Right atrium auricular region (tissue), 2 donors: ENCODE measurements at regions not wholly inside any gene's neighbourhood (a gene's known extent, or its start where the extent isn't known, plus 50 kb on each side); places are given as distances from the start of the nearest gene placed in this dataset.

Source experiments
- DNase-seq: peaks from one replicate; pipeline ENCODE4 v3.0.0-alpha.2; 2019; ENCODE audit warnings: low spot score
- H3K27ac ChIP-seq, 2 donors: fragments of 200-600 bp; sonication (generic); 1 replicate in 1 of 2; 2 replicates in 1 of 2; pipeline ENCODE4 v1.5.1; 2016 to 2019
- H3K27me3 ChIP-seq, 2 donors: fragments of 200-600 bp; sonication (generic); one replicate each; pipeline versions ENCODE4 v1.5.1 to v1.6.0; 2017 to 2019
- H3K36me3 ChIP-seq: fragments of 200-600 bp; sonication (generic); one replicate; pipeline ENCODE4 v1.5.1; 2016
- H3K4me1 ChIP-seq, 2 donors: fragments of 200-600 bp; sonication (generic); one replicate each; pipeline versions ENCODE4 v1.5.1 to v1.6.0; 2017 to 2019
- H3K4me3 ChIP-seq, 2 donors: fragments of 200-600 bp; sonication (generic); 1 replicate in 1 of 2; 2 replicates in 1 of 2; pipeline ENCODE4 v1.5.1; 2017 to 2019; ENCODE audit warnings: mild to moderate bottlenecking in 1 of 2, moderate library complexity in 1 of 2
- H3K9me3 ChIP-seq, 2 donors: fragments of 200-600 bp; sonication (generic); one replicate each; pipeline ENCODE4 v1.5.1; 2019
- TF ChIP-seq, protein P1 (sequence below), 2 donors: fragments of 200-600 bp; sonication (generic); IDR thresholded peaks; one replicate each; pipeline ENCODE4 v1.5.1; 2019; ENCODE audit warnings: antibody characterized with exemption in 2 of 2

GRCh38 chr15:45941367-45941766 lies 306.5 kb downstream of the SQOR start:
- Histone ChIP-seq H3K4me3 (no peak overlapping the region), H3K27me3 (no peaks in the 10 kb centered on the region), H3K9me3 (no peaks in the 10 kb centered on the region), H3K27ac (no peak overlapping the region), H3K36me3 (no peaks in the 10 kb centered on the region), H3K4me1 (no peaks in the 10 kb centered on the region)
- TF ChIP-seq, protein P1, sequence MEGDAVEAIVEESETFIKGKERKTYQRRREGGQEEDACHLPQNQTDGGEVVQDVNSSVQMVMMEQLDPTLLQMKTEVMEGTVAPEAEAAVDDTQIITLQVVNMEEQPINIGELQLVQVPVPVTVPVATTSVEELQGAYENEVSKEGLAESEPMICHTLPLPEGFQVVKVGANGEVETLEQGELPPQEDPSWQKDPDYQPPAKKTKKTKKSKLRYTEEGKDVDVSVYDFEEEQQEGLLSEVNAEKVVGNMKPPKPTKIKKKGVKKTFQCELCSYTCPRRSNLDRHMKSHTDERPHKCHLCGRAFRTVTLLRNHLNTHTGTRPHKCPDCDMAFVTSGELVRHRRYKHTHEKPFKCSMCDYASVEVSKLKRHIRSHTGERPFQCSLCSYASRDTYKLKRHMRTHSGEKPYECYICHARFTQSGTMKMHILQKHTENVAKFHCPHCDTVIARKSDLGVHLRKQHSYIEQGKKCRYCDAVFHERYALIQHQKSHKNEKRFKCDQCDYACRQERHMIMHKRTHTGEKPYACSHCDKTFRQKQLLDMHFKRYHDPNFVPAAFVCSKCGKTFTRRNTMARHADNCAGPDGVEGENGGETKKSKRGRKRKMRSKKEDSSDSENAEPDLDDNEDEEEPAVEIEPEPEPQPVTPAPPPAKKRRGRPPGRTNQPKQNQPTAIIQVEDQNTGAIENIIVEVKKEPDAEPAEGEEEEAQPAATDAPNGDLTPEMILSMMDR (IDR thresholded peaks at IDR 0.05): no peak
- DNase-seq: no peak

DNA sequence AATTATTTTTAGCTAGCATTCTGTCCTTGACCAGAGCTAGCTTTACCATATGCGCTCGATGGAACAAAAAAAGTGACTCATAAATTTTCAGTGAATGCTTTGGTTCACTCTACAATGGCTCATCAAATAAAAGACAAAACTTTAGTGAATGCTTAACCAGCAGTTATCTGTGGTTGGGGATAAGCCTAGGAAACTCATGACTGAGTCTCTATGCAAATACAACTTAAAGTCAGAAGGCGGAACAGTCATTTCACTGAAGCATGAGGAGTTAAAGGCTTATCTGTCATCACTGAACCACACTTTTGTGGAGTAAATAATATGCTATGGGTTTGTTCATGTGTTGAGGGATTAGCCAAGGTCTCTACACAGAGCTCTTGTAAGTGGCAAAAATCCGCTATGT lies 308.4 kb downstream of the SQOR start:
- TF ChIP-seq, protein P1 (IDR thresholded peaks at IDR 0.05): no peak
- Histone ChIP-seq H3K4me1 (no peaks in the 10 kb centered on the region), H3K27me3 (no peaks in the 10 kb centered on the region), H3K4me3 (no peak overlapping the region), H3K9me3 (no peaks in the 10 kb centered on the region), H3K27ac (no peak overlapping the region), H3K36me3 (no peaks in the 10 kb centered on the region)
- DNase-seq: no peak

DNA sequence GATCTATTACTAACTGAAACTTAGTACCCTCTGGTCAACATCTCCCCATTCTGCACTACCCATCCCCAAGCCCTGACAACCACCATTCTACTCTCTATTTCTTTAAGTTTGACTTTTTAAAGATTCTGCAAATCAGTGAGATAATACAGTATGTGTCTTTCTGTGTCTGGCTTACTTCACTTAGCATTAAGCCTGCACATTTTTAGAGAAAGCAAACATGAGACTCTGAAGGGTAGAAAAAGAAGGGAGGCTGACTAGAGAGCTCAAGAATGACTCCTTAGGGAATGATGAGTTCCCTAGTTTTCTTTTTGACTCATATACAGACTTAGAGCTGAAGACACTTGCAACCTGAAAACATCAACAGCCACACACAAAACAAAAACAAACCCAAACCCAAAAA lies 311.3 kb downstream of the SQOR start:
- H3K27ac ChIP-seq: no peak overlapping the region
- no peaks in the 10 kb centered on the region for H3K9me3 ChIP-seq
- no peaks in the 10 kb centered on the region for H3K27me3 ChIP-seq
- no peak overlapping the region for H3K4me3 ChIP-seq
- no peaks in the 10 kb centered on the region for H3K4me1 ChIP-seq
- H3K36me3 ChIP-seq: no peaks in the 10 kb centered on the region
- TF ChIP-seq, protein P1 (IDR thresholded peaks at IDR 0.05): no peak
- DNase-seq: no peak

DNA sequence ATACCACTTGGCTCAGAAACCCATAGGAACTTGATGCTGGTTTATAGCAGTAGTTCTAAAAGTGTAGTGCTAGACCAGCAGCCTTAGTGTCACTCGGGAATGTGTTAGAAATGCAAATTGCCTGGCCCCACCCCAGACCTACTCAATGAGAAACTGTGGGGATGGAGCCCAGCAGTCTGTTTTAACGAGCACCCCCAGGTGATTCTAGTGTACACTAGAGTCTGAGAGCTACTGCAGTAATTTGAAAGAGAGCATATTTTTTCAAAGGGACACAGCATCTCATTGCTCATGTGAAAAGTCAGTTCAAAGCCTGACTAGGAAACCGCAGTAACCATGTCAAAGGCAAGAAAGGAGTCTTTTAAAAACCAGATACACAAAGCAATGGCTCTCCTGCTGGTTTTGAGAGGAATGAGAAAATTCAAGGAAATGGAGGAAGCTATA lies 313.4 kb downstream of the SQOR start:
- DNase-seq: no peak
- TF ChIP-seq, protein P1 (IDR thresholded peaks at IDR 0.05): no peak
- Histone ChIP-seq H3K36me3 (no peaks in the 10 kb centered on the region), H3K4me3 (no peak overlapping the region), H3K27ac (no peak overlapping the region), H3K27me3 (no peaks in the 10 kb centered on the region), H3K4me1 (no peaks in the 10 kb centered on the region), H3K9me3 (no peaks in the 10 kb centered on the region)

DNA sequence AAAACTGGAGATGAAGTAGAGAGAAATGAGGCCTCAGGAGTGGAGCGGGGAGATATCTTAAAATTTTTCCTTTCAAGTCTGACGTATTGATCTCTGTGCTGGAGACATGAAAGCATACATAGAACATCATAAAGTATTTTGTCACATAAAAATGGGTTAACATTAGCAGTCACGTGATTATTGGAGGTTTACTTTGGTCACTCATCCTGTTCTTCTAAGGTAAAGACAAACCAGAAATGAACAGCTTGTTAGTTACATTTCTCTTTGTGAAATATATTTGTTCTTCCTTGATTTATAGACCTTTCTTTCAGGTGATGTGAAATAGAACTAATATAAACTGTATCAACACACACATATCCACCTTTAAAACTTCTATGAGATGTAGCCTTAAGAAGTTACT lies 324.1 kb downstream of the SQOR start:
- peaks cover 0 to 8% of the 10 kb centered on the region in 2 donors for H3K9me3 ChIP-seq
- H3K27me3 ChIP-seq: no peaks in the 10 kb centered on the region
- no peaks in the 10 kb centered on the region for H3K4me1 ChIP-seq
- H3K4me3 ChIP-seq: no peak overlapping the region
- DNase-seq: no peak
- H3K36me3 ChIP-seq: no peaks in the 10 kb centered on the region
- no peak overlapping the region for H3K27ac ChIP-seq
- TF ChIP-seq, protein P1 (IDR thresholded peaks at IDR 0.05): no peak

DNA sequence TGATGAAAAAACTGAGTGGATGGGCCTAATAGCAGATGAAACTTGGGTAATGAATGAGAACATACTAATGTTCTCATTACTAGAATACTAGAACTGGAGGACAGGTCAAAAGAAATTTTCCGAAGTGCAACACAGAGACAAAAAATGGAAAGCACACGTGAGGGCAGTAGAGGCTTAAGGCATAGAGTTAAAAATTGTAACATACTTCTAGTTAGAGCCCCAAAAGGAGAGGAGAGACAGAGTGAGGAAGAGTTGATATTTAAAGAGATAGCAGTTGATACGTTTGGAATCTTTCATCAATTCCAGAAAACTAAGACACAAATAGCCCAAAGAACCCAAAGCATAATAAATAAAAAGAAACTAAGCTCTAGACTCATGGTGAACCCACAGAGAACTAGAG lies 327.9 kb downstream of the SQOR start:
- Histone ChIP-seq H3K9me3 (peaks cover 0 to 8% of the 10 kb centered on the region in 2 donors), H3K27me3 (no peaks in the 10 kb centered on the region), H3K27ac (no peak overlapping the region), H3K4me3 (no peak overlapping the region), H3K4me1 (no peaks in the 10 kb centered on the region), H3K36me3 (no peaks in the 10 kb centered on the region)
- no peak for DNase-seq
- TF ChIP-seq, protein P1 (IDR thresholded peaks at IDR 0.05): no peak
